DMS153 treated with DMSO at 0.1 percent for 48 hours (cell line): ENCODE measurements at regions not wholly inside any gene's neighbourhood (a gene's known extent, or its start where the extent isn't known, plus 50 kb on each side); places are given as distances from the start of the nearest gene placed in this dataset.
A peak's percentile ranks its signal among the peaks of the same experiment; 100 is the strongest.
"Not testable (repeated sequence)": the region's sequence is repeated elsewhere in the genome, so short reads cannot be mapped to it uniquely, and the experiment has no call there.

Experiments used
- DNase-seq: peaks from one replicate; lab custom pipeline; 2025; ENCODE audit not compliant: unreplicated experiment; lab: John Stamatoyannopoulos, UW

GRCh38 chrX:124181515-124181914, 150.9 kb upstream of the TEX13D start:
- not testable (repeated sequence) for DNase-seq

- DNase-seq: no peak
Observed at GRCh38 chrX:124190440-124190839, 142.0 kb upstream of the TEX13D start.

GRCh38 chrX:124194199-124194598, 138.3 kb upstream of the TEX13D start:
- no peak for DNase-seq

DNA sequence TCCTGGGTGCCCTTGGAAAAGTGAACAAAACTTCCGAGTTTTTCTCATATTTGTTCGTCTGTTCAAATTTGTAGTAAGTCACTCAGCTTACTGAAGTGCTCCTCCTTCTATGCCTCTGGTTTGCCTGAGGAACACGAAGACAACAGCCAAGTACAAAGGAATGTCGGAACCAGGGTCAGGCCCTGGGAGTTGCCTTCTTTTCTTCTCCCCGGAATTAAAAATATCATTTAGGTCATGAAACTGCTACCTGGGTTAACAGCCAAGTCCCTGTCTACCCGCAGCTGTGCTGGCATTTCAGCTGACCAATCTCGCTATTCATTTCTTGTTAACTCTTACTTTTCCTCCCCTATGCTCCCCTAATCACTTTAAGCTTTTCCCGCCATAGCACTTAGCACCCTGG, 137.6 kb upstream of the TEX13D start:
- DNase-seq: no peak

GRCh38 chrX:124203311-124203710, 129.1 kb upstream of the TEX13D start:
- DNase-seq: no peak

DNA sequence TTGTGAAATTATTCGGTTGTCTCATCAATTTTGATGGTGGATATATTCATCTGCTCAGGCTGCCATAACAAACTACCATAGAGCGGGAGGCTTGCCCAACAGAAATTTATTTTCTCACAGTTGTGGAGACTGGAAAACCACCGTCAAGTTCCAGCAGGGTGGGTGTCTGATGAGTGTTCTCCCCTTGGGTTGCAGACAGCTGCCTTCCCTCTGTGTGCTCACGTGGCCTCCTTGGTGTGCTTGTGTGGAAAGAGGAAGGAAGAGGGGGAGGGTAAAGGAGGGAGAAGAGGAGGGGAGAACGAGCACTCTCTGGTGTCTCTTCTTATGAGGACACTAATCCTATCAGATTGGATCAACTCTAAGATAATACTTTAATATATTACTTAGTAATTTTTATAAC, 123.8 kb upstream of the TEX13D start:
- no peak for DNase-seq

- DNase-seq: no peak
Observed at GRCh38 chrX:124209792-124210576, 122.5 kb upstream of the TEX13D start.

DNA sequence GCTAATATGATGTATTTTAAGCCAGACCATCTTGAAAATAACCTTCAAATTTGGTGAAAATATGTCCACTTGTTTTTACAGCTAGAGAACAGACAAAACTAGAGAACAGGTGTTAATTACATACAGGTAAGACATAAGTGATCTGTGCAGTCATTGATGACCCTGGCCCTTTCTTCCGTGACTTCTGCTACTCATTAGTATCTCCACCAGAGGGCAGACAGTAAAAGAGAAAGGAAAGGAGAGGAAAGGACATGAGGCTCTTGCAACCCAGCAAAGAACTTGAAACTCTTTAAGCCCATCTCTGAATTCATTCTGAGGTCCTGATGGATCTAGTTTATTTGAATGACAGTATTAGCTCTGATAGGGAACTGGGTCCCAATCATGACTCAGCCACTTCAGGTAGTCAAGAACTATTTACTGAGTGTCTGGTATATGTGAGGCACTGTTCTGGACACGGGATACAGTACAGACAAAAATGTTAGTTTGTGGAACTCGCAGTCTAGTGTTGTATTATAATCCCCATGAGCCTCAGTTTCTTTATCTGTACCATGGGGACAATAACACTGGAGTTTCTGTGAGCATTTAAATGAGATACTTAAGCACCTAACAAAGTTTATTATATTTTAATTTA, 121.0 kb upstream of the TEX13D start:
- peak; percentile 80 for DNase-seq

DNA sequence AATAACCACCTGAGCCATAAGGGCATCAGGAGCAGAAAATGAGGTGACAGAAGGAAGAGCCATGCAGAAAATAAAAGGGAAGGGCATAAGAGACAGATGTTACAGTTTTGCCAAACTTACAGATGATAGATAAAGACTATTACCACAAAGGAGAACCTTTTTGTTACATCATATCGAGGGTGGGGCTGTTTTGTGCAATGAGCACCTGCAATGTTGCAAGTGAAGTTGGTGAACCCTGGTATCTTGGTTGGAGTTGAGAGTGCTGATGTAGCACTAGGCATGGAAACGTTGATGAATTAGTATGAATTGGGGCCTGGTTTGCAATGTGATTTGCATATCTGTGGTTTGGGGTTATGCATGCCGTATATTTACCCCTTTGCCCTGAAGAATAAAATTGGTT, 119.8 kb upstream of the TEX13D start:
- no peak for DNase-seq

- DNase-seq: no peak
Observed at GRCh38 chrX:124215786-124216185, 116.7 kb upstream of the TEX13D start.

- no peak for DNase-seq
Observed at GRCh38 chrX:124216396-124217115, 115.9 kb upstream of the TEX13D start.

- peak; percentile 82 for DNase-seq
Observed at GRCh38 chrX:124217304-124218251, 114.9 kb upstream of the TEX13D start.

GRCh38 chrX:124223524-124223923, 108.9 kb upstream of the TEX13D start:
- DNase-seq: no peak

- DNase-seq: no peak
Observed at GRCh38 chrX:124224528-124224927, 107.9 kb upstream of the TEX13D start.

GRCh38 chrX:124226129-124226528, 106.3 kb upstream of the TEX13D start:
- no peak for DNase-seq

DNA sequence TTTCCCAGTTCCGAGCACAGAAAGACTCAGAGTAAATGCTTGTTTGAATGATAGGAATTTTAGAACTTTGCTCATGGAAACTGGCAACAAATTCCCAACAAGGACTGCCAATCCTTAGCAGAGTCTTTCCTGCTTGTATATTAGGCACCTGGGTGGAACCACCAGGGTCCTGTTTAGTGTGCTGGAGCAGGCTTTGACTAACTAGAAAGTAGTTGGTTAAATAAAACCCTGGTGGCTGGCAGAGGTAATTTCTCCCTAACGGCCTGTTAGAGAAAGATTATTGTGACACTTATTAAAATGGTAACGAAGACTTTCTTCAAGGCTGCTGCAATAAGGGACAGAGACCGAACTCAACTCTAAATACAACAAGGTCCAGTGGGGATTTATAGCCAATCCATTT, 103.6 kb upstream of the TEX13D start:
- no peak for DNase-seq

- peak; percentile 35 for DNase-seq
Observed at GRCh38 chrX:124229374-124229773, 103.1 kb upstream of the TEX13D start.

GRCh38 chrX:124230655-124231450, 101.6 kb upstream of the TEX13D start:
- DNase-seq: no peak

DNA sequence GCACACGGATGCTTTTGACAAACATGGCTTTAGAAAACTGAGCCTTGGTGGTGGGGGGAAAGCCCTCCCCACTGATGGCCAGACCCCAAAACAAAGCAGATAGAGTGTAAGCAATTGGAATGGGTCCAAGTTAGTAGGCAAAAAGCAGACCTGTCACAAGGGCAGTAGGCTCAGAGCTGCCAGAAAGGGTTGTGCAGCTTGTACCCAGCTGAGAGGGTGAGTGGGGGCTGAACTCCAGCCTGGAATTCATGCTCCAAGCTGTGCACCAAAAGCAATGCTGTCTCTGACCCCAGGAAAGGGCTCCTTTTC, 101.1 kb upstream of the TEX13D start:
- DNase-seq: no peak

- DNase-seq: no peak
Observed at GRCh38 chrX:124232523-124233201, 99.8 kb upstream of the TEX13D start.
